ENCODE measurements at regions not wholly inside any gene's neighbourhood (a gene's known extent, or its start where the extent isn't known, plus 50 kb on each side); places are given as distances from the start of the nearest gene placed in this dataset.

- no peak for TF ChIP-seq CTCF (IDR thresholded peaks at IDR 0.05)
- no peak for TF ChIP-seq POLR2A (IDR thresholded peaks at IDR 0.05)
Observed at GRCh38 chr1:182255494-182255893, 136.1 kb downstream of the GLUL start.

Measured in Peyer's patch (tissue), 4 donors.